ENCODE measurements at regions not wholly inside any gene's neighbourhood (a gene's known extent, or its start where the extent isn't known, plus 50 kb on each side); places are given as distances from the start of the nearest gene placed in this dataset.

DNA sequence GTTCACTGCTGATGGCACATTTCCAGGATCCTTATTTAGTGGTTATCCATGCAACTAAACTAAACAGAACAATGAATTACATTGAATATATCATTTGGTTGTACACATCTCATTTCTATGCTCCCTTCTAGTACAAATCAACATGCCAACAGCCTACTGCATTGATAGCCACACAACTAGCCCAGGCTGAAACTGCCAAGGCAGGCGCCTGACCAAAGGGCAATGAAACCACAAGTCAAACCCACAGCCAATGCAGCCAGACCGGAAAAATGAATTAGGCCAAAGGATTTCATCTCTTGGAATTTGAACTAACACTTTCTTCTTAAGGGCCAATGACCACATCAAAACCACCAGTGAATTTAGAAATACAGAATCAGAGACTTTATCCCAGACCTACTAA is 196.4 kb downstream of the NOL4 start:
- TF ChIP-seq, protein P1, sequence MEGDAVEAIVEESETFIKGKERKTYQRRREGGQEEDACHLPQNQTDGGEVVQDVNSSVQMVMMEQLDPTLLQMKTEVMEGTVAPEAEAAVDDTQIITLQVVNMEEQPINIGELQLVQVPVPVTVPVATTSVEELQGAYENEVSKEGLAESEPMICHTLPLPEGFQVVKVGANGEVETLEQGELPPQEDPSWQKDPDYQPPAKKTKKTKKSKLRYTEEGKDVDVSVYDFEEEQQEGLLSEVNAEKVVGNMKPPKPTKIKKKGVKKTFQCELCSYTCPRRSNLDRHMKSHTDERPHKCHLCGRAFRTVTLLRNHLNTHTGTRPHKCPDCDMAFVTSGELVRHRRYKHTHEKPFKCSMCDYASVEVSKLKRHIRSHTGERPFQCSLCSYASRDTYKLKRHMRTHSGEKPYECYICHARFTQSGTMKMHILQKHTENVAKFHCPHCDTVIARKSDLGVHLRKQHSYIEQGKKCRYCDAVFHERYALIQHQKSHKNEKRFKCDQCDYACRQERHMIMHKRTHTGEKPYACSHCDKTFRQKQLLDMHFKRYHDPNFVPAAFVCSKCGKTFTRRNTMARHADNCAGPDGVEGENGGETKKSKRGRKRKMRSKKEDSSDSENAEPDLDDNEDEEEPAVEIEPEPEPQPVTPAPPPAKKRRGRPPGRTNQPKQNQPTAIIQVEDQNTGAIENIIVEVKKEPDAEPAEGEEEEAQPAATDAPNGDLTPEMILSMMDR (IDR thresholded peaks at IDR 0.05): no peak
- TF ChIP-seq POLR2A (IDR thresholded peaks at IDR 0.05): no peak

Data from Peyer's patch (tissue), 4 donors.